CD4-positive, alpha-beta T cell (primary cell): ENCODE measurements at regions not wholly inside any gene's neighbourhood (a gene's known extent, or its start where the extent isn't known, plus 50 kb on each side); places are given as distances from the start of the nearest gene placed in this dataset.
"Not testable (repeated sequence)": the region's sequence is repeated elsewhere in the genome, so short reads cannot be mapped to it uniquely, and the experiment has no call there.

Experiments used
- ATAC-seq: fragments of 200-7000 bp; cut with Tn5 transposase; one replicate; pipeline ENCODE4 v1.10.0; 2022; ENCODE audit warnings: mild to moderate bottlenecking; ENCODE audit not compliant: poor library complexity
- CTCF ChIA-PET: fragments of 350-600 bp; sonication (Branson Sonifier 250); formaldehyde crosslinking; loops from one replicate; lab custom pipeline; 2021; ENCODE audit warnings: antibody characterized with exemption, inconsistent platforms; lab: Charles Lee
- POLR2A ChIA-PET: fragments of 350-600 bp; sonication (Branson Sonifier 250); formaldehyde crosslinking; loops from one replicate; lab custom pipeline; 2021; ENCODE audit warnings: antibody characterized with exemption, inconsistent platforms; lab: Charles Lee
- DNase-seq, 14 experiments: peaks; one replicate each; pipeline ENCODE4 v3.0.0-alpha.2; 2013 to 2020; ENCODE audit warnings: mixed read lengths in 2 of 14
- H3K27ac ChIP-seq, 2 donors: one replicate each; pipeline versions ENCODE4 v1.5.1 to v1.7.0; 2013; ENCODE audit warnings: low read length in 2 of 2, low read depth in 1 of 2, mild to moderate bottlenecking in 1 of 2
- H3K27me3 ChIP-seq, 2 experiments: 1 replicate in 1 of 2; 2 replicates in 1 of 2; pipeline versions ENCODE4 v1.6.1 to v1.7.0; 2013; ENCODE audit warnings: low read length in 2 of 2, control low read depth in 1 of 2, mild to moderate bottlenecking in 1 of 2, moderate library complexity in 1 of 2; ENCODE audit not compliant: insufficient read depth in 2 of 2, control insufficient read depth in 1 of 2
- H3K36me3 ChIP-seq: one replicate; pipeline ENCODE4 v1.6.1; 2013; ENCODE audit warnings: low read length, control low read depth; ENCODE audit not compliant: insufficient read depth
- H3K4me1 ChIP-seq: one replicate; pipeline ENCODE4 v1.6.1; 2013; ENCODE audit warnings: low read length, control low read depth; ENCODE audit not compliant: insufficient read depth
- H3K4me3 ChIP-seq: one replicate; pipeline ENCODE4 v1.5.1; 2013; ENCODE audit warnings: mild to moderate bottlenecking, low read length, moderate library complexity
- H3K9me3 ChIP-seq, 2 experiments: 1 replicate in 1 of 2; 2 replicates in 1 of 2; pipeline versions ENCODE4 v1.6.1 to v1.7.0; 2013; ENCODE audit warnings: low read length in 2 of 2, mild to moderate bottlenecking in 2 of 2, control low read depth in 1 of 2, moderate library complexity in 1 of 2; ENCODE audit not compliant: control insufficient read depth in 1 of 2, insufficient read depth in 1 of 2
- H3K27ac Mint-ChIP-seq: one replicate; pipeline ENCODE4 v1.8.0; 2020; ENCODE audit warnings: mixed read lengths
- H3K27me3 Mint-ChIP-seq: one replicate; pipeline ENCODE4 v1.8.0; 2021; ENCODE audit warnings: mixed read lengths
- H3K36me3 Mint-ChIP-seq: one replicate; pipeline ENCODE4 v1.8.0; 2021; ENCODE audit warnings: low read depth, mixed read lengths
- H3K4me1 Mint-ChIP-seq: one replicate; pipeline ENCODE4 v1.8.0; 2021; ENCODE audit warnings: low read depth, mixed read lengths
- H3K4me3 Mint-ChIP-seq: one replicate; pipeline ENCODE4 v1.8.0; 2020; ENCODE audit warnings: mild to moderate bottlenecking, mixed read lengths
- H3K9me3 Mint-ChIP-seq: one replicate; pipeline ENCODE4 v1.8.0; 2020; ENCODE audit warnings: mixed read lengths
- CTCF ChIP-seq: fragments of 200-600 bp; IDR thresholded peaks from one replicate; pipeline ENCODE4 v1.8.0; 2022; ENCODE audit warnings: antibody characterized with exemption, mild to moderate bottlenecking
- intact Hi-C, 2 experiments: fragments of 100-400 bp; cut with DNase I in 1 of 2; cut with micrococcal nuclease in 1 of 2; formaldehyde crosslinking; loops; one replicate each; pipeline versions ENCODE4 v1.15.1 to v1.9.0; 2023 to 2025; cut with DNase I, micrococcal nuclease

GRCh38 chrX:6990552-6991193 is 156.8 kb upstream of the STS start:
- no peaks in the 10 kb centered on the region for H3K4me1 Mint-ChIP-seq

GRCh38 chrX:6989858-6990257 is 157.7 kb upstream of the STS start:
- no peak for ATAC-seq
- no peak for DNase-seq
- TF ChIP-seq CTCF = no peak
- no peak overlapping the region for H3K4me3 Mint-ChIP-seq
- H3K9me3 Mint-ChIP-seq = peaks cover 2% of the 10 kb centered on the region
- ChIA-PET POLR2A (no interaction called here), CTCF (no interaction called here)
- no peaks in the 10 kb centered on the region for H3K27me3 Mint-ChIP-seq
- H3K4me1 Mint-ChIP-seq = no peaks in the 10 kb centered on the region
- no peaks in the 10 kb centered on the region for H3K4me1 ChIP-seq
- H3K36me3 Mint-ChIP-seq = peaks cover 6% of the 10 kb centered on the region
- no peak overlapping the region for H3K27ac Mint-ChIP-seq
- no peak overlapping the region for H3K4me3 ChIP-seq
- intact Hi-C loops = no loop called here
- H3K27me3 ChIP-seq = no peaks in the 10 kb centered on the region
- H3K36me3 ChIP-seq = no peaks in the 10 kb centered on the region
- H3K9me3 ChIP-seq = peaks cover 0 to 4% of the 10 kb centered on the region in 2 experiments
- H3K27ac ChIP-seq = no peak overlapping the region

More at GRCh38 chrX:6990552-6991193, 156.8 kb upstream of the STS start:
- H3K27ac Mint-ChIP-seq = no peak overlapping the region
- Histone ChIP-seq H3K27me3 (no peaks in the 10 kb centered on the region), H3K36me3 (no peaks in the 10 kb centered on the region), H3K4me1 (no peaks in the 10 kb centered on the region), H3K9me3 (peaks cover 0 to 9% of the 10 kb centered on the region in 2 experiments), H3K27ac (no peak overlapping the region), H3K4me3 (no peak overlapping the region)
- no peaks in the 10 kb centered on the region for H3K27me3 Mint-ChIP-seq
- no peak for DNase-seq
- no peak for TF ChIP-seq CTCF
- CTCF ChIA-PET = no interaction called here
- intact Hi-C loops = no loop called here
- peaks cover 6% of the 10 kb centered on the region for H3K36me3 Mint-ChIP-seq
- POLR2A ChIA-PET = no interaction called here
- H3K9me3 Mint-ChIP-seq = peaks cover 2% of the 10 kb centered on the region
- H3K4me3 Mint-ChIP-seq = no peak overlapping the region
- no peak for ATAC-seq

- H3K4me1 Mint-ChIP-seq, H3K27ac ChIP-seq, H3K9me3 ChIP-seq, H3K36me3 Mint-ChIP-seq, H3K27me3 ChIP-seq, DNase-seq, H3K27me3 Mint-ChIP-seq, H3K4me1 ChIP-seq, intact Hi-C loops, CTCF ChIA-PET, H3K36me3 ChIP-seq, H3K9me3 Mint-ChIP-seq, H3K4me3 ChIP-seq, POLR2A ChIA-PET, ATAC-seq, H3K4me3 Mint-ChIP-seq, H3K27ac Mint-ChIP-seq: not testable (repeated sequence)
Observed at GRCh38 chrX:6988694-6989093, 158.8 kb upstream of the STS start.

- ChIA-PET POLR2A (no interaction called here), CTCF (no interaction called here)
- H3K9me3 Mint-ChIP-seq = no peaks in the 10 kb centered on the region
- H3K36me3 Mint-ChIP-seq = no peaks in the 10 kb centered on the region
- Histone ChIP-seq H3K27ac (no peak overlapping the region), H3K4me3 (no peak overlapping the region), H3K4me1 (no peaks in the 10 kb centered on the region), H3K27me3 (no peaks in the 10 kb centered on the region), H3K9me3 (no peaks in the 10 kb centered on the region), H3K36me3 (no peaks in the 10 kb centered on the region)
- ATAC-seq = no peak
- H3K4me3 Mint-ChIP-seq = no peak overlapping the region
- H3K4me1 Mint-ChIP-seq = no peaks in the 10 kb centered on the region
- DNase-seq = no peak
- no peaks in the 10 kb centered on the region for H3K27me3 Mint-ChIP-seq
- no peak for TF ChIP-seq CTCF
- intact Hi-C loops = no loop called here
- no peak overlapping the region for H3K27ac Mint-ChIP-seq
Observed at GRCh38 chrX:6986915-6987314, 160.6 kb upstream of the STS start.
